SJSA1 (cell line): ENCODE measurements at regions not wholly inside any gene's neighbourhood (a gene's known extent, or its start where the extent isn't known, plus 50 kb on each side); places are given as distances from the start of the nearest gene placed in this dataset.

ENCODE experiments used
- DNase-seq, 2 experiments: peaks; one replicate each; pipeline ENCODE4 v3.0.0-alpha.2; 2015 to 2020; ENCODE audit warnings: low spot score in 2 of 2, low read depth in 1 of 2
- H3K27ac ChIP-seq: fragments of 250-450 bp; sonication (Bioruptor Pico); 2 replicates; pipeline ENCODE4 v1.5.1; 2020; ENCODE audit warnings: mild to moderate bottlenecking, moderate library complexity
- H3K27me3 ChIP-seq: fragments of 250-450 bp; sonication (Bioruptor Pico); replicated peaks from 2 replicates; pipeline ENCODE4 v1.5.1; 2020; ENCODE audit warnings: mild to moderate bottlenecking, moderate library complexity
- H3K36me3 ChIP-seq: fragments of 250-450 bp; sonication (Bioruptor Pico); 2 replicates; pipeline ENCODE4 v1.5.1; 2020; ENCODE audit warnings: mild to moderate bottlenecking
- H3K4me1 ChIP-seq: fragments of 250-450 bp; sonication (Bioruptor Pico); replicated peaks from 2 replicates; pipeline ENCODE4 v1.6.1; 2021; ENCODE audit warnings: mild to moderate bottlenecking
- H3K4me3 ChIP-seq: fragments of 250-450 bp; sonication (Bioruptor Pico); 2 replicates; pipeline ENCODE4 v1.5.1; 2020; ENCODE audit warnings: mild to moderate bottlenecking
- H3K9me3 ChIP-seq: fragments of 250-450 bp; sonication (Bioruptor Pico); replicated peaks from 2 replicates; pipeline ENCODE4 v1.5.1; 2020; ENCODE audit warnings: mild to moderate bottlenecking

GRCh38 chrX:34999702-35000101 is 57.1 kb downstream of the FAM47B start:
- Histone ChIP-seq H3K27me3 (no peaks in the 10 kb centered on the region), H3K4me1 (no peaks in the 10 kb centered on the region), H3K4me3 (no peak overlapping the region), H3K9me3 (no peaks in the 10 kb centered on the region), H3K36me3 (no peaks in the 10 kb centered on the region), H3K27ac (no peak overlapping the region)
- no peak for DNase-seq

DNA sequence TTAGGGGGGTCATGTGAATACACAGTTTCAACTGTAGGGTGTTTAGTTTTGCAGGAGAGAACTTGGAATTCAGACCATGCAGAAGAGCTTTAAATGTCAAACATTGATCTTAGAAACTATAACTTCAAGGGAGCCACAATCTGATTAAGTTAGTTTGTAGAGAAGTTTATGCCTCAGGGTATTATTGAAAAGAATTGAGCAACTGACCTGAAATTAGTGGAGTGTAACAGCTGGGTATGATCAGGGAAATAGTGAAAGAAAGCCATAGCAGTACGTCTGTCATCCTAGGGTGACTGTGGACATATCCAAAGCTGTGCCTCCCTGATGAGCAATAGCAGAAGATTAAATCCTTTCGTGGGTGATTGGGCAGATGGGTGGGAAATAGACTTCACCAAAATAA is 63.8 kb downstream of the FAM47B start:
- Histone ChIP-seq H3K36me3 (no peaks in the 10 kb centered on the region), H3K4me3 (no peak overlapping the region), H3K27ac (no peak overlapping the region), H3K27me3 (no peaks in the 10 kb centered on the region), H3K9me3 (no peaks in the 10 kb centered on the region), H3K4me1 (no peaks in the 10 kb centered on the region)
- DNase-seq, result no peak

DNA sequence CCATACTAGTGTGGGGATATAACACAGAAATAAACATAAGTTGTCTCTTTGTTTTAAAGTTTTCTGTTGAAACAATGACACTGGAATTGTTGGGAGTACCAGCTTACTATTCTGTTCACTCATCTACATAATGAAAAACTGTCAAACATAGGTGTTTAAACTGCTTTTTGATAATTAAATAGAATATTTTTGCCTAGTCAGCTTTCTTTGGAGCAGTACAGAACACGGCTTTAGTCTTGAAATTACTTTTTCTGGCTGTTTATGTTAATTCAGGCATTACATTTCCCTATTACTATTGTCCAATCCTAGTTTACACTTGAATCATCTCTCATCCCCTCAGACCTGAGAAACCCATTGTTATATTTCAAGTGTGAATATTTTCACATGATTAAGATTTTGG is 73.0 kb downstream of the FAM47B start:
- DNase-seq, result peak in 1 of 2 experiments; percentile 42
- no peaks in the 10 kb centered on the region for H3K9me3 ChIP-seq
- no peaks in the 10 kb centered on the region for H3K36me3 ChIP-seq

GRCh38 chrX:35016051-35016450 is 73.5 kb downstream of the FAM47B start:
- H3K36me3 ChIP-seq, result no peaks in the 10 kb centered on the region
- H3K9me3 ChIP-seq, result no peaks in the 10 kb centered on the region
- no peak overlapping the region for H3K4me3 ChIP-seq
- no peaks in the 10 kb centered on the region for H3K27me3 ChIP-seq
- peak overlapping the region; percentile 53 for H3K27ac ChIP-seq
- DNase-seq, result no peak
- peaks cover 18% of the 10 kb centered on the region for H3K4me1 ChIP-seq

More for the DNA sequence above, 73.0 kb downstream of the FAM47B start:
- H3K27ac ChIP-seq, result peak overlapping the region; percentile 53
- no peaks in the 10 kb centered on the region for H3K27me3 ChIP-seq
- no peak overlapping the region for H3K4me3 ChIP-seq
- H3K4me1 ChIP-seq, result peaks cover 18% of the 10 kb centered on the region

DNA sequence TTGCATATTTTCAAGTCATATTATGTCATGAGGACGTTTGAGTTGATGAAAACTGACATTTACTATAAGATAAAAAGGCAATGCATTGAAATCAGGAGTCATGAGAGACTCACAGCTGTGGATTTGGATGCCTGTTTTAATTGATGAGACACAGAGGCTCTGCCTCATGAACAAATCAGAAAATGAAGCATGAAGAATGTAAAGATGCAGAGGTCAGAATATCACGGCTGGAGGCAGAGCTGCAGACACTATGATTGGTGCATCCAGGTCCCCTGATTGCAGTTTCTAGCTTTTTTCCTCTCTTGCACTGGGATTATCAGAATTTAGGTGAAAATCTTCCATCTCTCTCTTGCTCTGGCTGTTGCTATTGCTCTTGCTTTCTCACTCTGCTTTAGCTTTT is 74.7 kb downstream of the FAM47B start:
- no peak overlapping the region for H3K4me3 ChIP-seq
- H3K36me3 ChIP-seq, result no peaks in the 10 kb centered on the region
- no peak overlapping the region for H3K27ac ChIP-seq
- DNase-seq, result no peak
- H3K27me3 ChIP-seq, result no peaks in the 10 kb centered on the region
- H3K9me3 ChIP-seq, result no peaks in the 10 kb centered on the region
- H3K4me1 ChIP-seq, result peaks cover 18% of the 10 kb centered on the region

DNA sequence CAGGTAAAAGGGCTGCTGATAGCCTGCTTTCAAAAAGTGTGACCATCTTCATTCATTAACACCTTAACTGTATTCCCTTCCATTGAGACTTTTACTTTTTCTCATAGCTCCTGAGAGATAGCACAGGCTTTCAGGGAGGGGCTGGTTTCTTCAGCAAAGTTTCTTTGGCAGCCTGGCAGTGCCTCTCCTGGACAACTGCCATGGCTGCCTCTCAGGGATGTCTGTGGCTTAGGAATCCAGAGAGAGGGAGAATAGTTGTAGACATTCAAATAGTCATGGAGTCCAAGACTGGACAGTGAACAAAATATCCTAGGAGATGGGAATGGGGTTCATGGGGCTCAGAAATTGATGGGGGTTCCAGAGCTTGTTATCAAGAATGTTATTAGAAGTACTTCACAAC is 81.1 kb downstream of the FAM47B start:
- H3K4me3 ChIP-seq, result no peak overlapping the region
- H3K27me3 ChIP-seq, result no peaks in the 10 kb centered on the region
- H3K27ac ChIP-seq, result no peak overlapping the region
- H3K9me3 ChIP-seq, result no peaks in the 10 kb centered on the region
- H3K4me1 ChIP-seq, result no peaks in the 10 kb centered on the region
- no peaks in the 10 kb centered on the region for H3K36me3 ChIP-seq
- no peak for DNase-seq

DNA sequence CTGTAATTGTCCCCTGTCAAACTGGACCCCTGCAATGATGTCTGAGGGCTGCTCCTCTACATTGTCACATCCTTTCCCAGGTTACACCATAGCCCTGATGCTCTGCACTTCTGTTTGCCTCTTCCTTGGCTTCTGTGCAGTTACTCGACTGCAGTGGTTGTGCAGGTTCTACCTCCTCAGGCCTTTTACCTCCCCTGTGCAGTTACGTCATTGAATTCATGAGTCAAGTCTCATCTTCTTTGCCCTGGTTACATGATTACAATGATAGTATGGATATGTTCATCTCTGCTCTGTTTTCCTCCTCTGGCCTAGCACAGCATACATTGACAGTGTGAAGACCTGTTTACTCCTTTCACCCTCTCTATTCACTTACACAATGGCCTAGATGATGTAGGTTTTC is 83.2 kb downstream of the FAM47B start:
- Histone ChIP-seq H3K4me3 (no peak overlapping the region), H3K9me3 (no peaks in the 10 kb centered on the region), H3K36me3 (no peaks in the 10 kb centered on the region), H3K27me3 (no peaks in the 10 kb centered on the region), H3K4me1 (no peaks in the 10 kb centered on the region), H3K27ac (no peak overlapping the region)
- no peak for DNase-seq

GRCh38 chrX:35040871-35041270 is 98.3 kb downstream of the FAM47B start:
- peaks cover 6% of the 10 kb centered on the region for H3K4me1 ChIP-seq
- H3K9me3 ChIP-seq, result no peaks in the 10 kb centered on the region
- no peaks in the 10 kb centered on the region for H3K27me3 ChIP-seq
- H3K36me3 ChIP-seq, result no peaks in the 10 kb centered on the region
- no peak overlapping the region for H3K4me3 ChIP-seq
- peak in 1 of 2 experiments; percentile 2 for DNase-seq
- H3K27ac ChIP-seq, result no peak overlapping the region

DNA sequence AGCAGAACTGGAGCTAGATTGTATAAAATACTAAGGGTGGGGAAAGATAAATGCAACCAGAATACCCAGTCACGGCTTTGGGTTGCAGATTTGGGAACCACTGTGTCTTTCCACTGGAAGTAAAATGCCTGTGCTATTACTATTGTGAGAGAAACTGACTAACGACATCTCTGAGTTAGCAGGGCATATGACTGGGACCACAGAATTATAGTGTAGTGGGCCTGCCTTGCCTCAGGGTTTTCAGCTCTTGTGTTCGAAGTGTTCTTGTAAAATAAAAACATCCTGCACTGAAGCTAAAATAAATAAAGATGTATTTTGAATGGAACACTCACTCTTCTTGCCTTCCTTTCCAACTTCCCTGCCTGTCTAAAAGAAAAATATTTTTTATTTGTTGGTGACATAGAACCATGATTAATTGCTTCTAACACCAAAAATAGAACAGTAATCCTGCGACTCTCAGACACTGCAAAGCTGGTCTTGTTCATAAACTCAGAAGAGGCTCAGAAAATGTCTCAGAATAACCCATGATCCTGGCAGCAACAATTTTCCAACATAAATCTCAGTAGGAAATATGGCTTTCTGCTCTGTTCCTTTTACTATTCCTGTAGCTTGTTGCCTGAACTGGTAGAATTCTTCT is 104.2 kb downstream of the FAM47B start:
- Histone ChIP-seq H3K36me3 (no peaks in the 10 kb centered on the region), H3K4me1 (peaks cover 9% of the 10 kb centered on the region), H3K27ac (peak overlapping the region; percentile 39; the same call in 1 of the 2 replicates), H3K9me3 (no peaks in the 10 kb centered on the region), H3K4me3 (no peak overlapping the region), H3K27me3 (no peaks in the 10 kb centered on the region)
- DNase-seq, result peak in 1 of 2 experiments; percentile 2

- no peak for DNase-seq
- Histone ChIP-seq H3K27ac (no peak overlapping the region), H3K9me3 (no peaks in the 10 kb centered on the region), H3K4me1 (no peaks in the 10 kb centered on the region), H3K4me3 (no peak overlapping the region), H3K36me3 (no peaks in the 10 kb centered on the region), H3K27me3 (no peaks in the 10 kb centered on the region)
Measured at GRCh38 chrX:35076061-35076460, 133.5 kb downstream of the FAM47B start.

- H3K27ac ChIP-seq, result no peak overlapping the region
- H3K4me1 ChIP-seq, result peaks cover 8% of the 10 kb centered on the region; the same call in 1 of the 2 replicates
- H3K9me3 ChIP-seq, result no peaks in the 10 kb centered on the region
- H3K36me3 ChIP-seq, result no peaks in the 10 kb centered on the region
- H3K27me3 ChIP-seq, result no peaks in the 10 kb centered on the region
- H3K4me3 ChIP-seq, result no peak overlapping the region
- no peak for DNase-seq
Measured at GRCh38 chrX:35090801-35091200, 148.2 kb downstream of the FAM47B start.

DNA sequence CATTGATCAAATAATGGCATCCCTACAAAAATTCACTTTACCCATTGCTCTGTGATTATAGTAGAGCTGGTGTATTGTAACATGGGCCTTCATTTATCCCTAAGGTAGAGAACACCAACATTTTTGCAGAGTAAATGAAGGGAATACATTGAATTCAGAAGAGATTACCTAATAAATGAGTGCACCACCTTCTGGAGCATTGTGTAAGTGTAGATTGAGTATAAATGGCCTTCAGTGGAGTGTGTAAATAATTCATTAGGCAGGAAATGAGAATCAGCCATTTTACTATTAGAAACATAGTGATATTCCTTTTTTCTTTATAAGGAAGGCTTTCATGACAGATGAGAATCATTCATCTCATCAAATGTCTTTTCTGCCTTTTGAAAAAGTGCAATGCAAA is 155.8 kb downstream of the FAM47B start:
- no peak for DNase-seq
- H3K36me3 ChIP-seq, result no peaks in the 10 kb centered on the region
- no peak overlapping the region for H3K4me3 ChIP-seq
- peaks cover 9% of the 10 kb centered on the region for H3K4me1 ChIP-seq
- no peak overlapping the region for H3K27ac ChIP-seq
- no peaks in the 10 kb centered on the region for H3K27me3 ChIP-seq
- H3K9me3 ChIP-seq, result no peaks in the 10 kb centered on the region

DNA sequence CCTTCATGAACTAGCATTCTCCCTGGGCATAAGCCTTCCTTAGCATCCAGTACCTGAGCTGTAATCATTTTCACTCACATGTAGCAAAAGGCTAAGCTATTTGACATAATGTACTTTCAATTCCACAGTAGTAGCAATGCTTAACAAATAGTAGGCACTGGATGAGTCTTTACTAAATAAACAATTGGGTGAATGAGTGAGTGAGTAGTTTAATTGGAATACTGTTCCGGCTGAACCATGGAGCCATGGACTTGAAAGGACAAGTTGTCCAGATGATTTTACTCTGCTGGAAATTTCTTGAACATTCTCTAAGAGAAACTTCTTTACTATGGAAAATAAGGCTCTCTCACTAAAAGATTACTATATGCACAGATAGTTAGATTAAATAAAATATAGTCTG is 159.3 kb downstream of the FAM47B start:
- Histone ChIP-seq H3K27me3 (no peaks in the 10 kb centered on the region), H3K36me3 (no peaks in the 10 kb centered on the region), H3K27ac (no peak overlapping the region), H3K9me3 (no peaks in the 10 kb centered on the region), H3K4me1 (peaks cover 27% of the 10 kb centered on the region), H3K4me3 (no peak overlapping the region)
- DNase-seq, result no peak

DNA sequence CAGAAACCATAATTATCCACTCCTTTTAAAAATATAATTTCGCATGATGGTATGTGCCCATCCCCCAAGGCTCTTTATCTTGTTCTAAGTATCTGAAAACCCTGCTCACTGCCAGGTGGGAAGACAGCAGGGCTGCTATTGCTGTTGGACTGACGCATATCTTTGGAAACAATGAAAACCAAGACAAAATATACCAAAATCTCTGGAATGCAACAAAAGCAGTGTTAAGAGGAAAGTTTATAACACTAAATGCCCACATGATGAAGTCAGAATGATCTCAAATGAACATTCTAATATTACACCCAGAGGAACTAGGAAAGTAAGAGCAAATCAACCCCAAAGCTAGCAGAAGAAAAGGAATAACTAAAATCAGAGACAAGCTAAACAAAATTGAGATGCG is 162.0 kb downstream of the FAM47B start:
- DNase-seq, result peak; percentile 49 to 67
- no peaks in the 10 kb centered on the region for H3K27me3 ChIP-seq
- peak overlapping the region; percentile 74 for H3K27ac ChIP-seq
- H3K4me1 ChIP-seq, result peaks cover 27% of the 10 kb centered on the region
- no peaks in the 10 kb centered on the region for H3K36me3 ChIP-seq
- H3K9me3 ChIP-seq, result no peaks in the 10 kb centered on the region
- H3K4me3 ChIP-seq, result no peak overlapping the region

- no peaks in the 10 kb centered on the region for H3K9me3 ChIP-seq
- peak in 1 of 2 experiments; percentile 23 for DNase-seq
- H3K4me1 ChIP-seq, result no peaks in the 10 kb centered on the region
- no peaks in the 10 kb centered on the region for H3K36me3 ChIP-seq
- H3K4me3 ChIP-seq, result no peak overlapping the region
- H3K27ac ChIP-seq, result peak overlapping the region; percentile 34; the same call in 1 of the 2 replicates
- no peaks in the 10 kb centered on the region for H3K27me3 ChIP-seq
Measured at GRCh38 chrX:35115205-35115604, 172.6 kb downstream of the FAM47B start.
